ENCODE measurements at regions not wholly inside any gene's neighbourhood (a gene's known extent, or its start where the extent isn't known, plus 50 kb on each side); places are given as distances from the start of the nearest gene placed in this dataset.

- TF ChIP-seq JUND (IDR thresholded peaks at IDR 0.05) (no peak), EGR1 (IDR thresholded peaks at IDR 0.05; ENCODE audit: low read depth in 2 of 2) (no peak), RAD21 (IDR thresholded peaks at IDR 0.05) (no peak), YY1 (IDR thresholded peaks at IDR 0.05) (no peak), FOXA1 (IDR thresholded peaks at IDR 0.05) (no peak)
- WGBS = 86% methylated on average over 6 of the region's 6 CpGs
- no peak for DNase-seq (ENCODE audit: low spot score)
- no peaks in the 10 kb centered on the region for H3K27me3 ChIP-seq (ENCODE audit: control insufficient read depth in 4 of 4, insufficient read depth in 4 of 4, low read length in 3 of 4)
- H3K9me3 ChIP-seq (ENCODE audit: control insufficient read depth in 4 of 4, low read length in 3 of 4) = no peaks in the 10 kb centered on the region
- H3K36me3 ChIP-seq (ENCODE audit: control insufficient read depth in 4 of 4, insufficient read depth in 3 of 4, low read depth in 1 of 4, low read length in 3 of 4) = no peaks in the 10 kb centered on the region
- no peak overlapping the region for H3K27ac ChIP-seq (ENCODE audit: low read depth in 1 of 2, low read length in 2 of 2)
- H3K4me1 ChIP-seq (ENCODE audit: control insufficient read depth in 4 of 4, insufficient read depth in 4 of 4, low read length in 3 of 4) = peaks cover 0 to 4% (median 0%) of the 10 kb centered on the region in 4 donors
- no peak overlapping the region for H3K4me3 ChIP-seq (ENCODE audit: low read depth in 1 of 3, low read length in 3 of 3)
- H3K9ac ChIP-seq (ENCODE audit: low read depth in 1 of 2, low read length in 2 of 2) = no peak overlapping the region
Observed at GRCh38 chr1:231091415-231091814, 51.4 kb upstream of the FAM89A start.
